PC-3 (cell line): ENCODE measurements at regions not wholly inside any gene's neighbourhood (a gene's known extent, or its start where the extent isn't known, plus 50 kb on each side); places are given as distances from the start of the nearest gene placed in this dataset.
A peak's percentile ranks its signal among the peaks of the same experiment; 100 is the strongest.

Experiments
- ATAC-seq: fragments of 200-7000 bp; cut with Tn5 transposase; 2 replicates; pipeline ENCODE4 v1.9.1; 2020; ENCODE audit warnings: mild to moderate bottlenecking, moderate library complexity
- BruUV-seq: library from RNA; stranded (reverse); fragments of 400-500 nt; replicated peaks from 2 replicates; lab custom pipeline; 2021; lab: Mats Ljungman, UMichigan
- CTCF ChIA-PET: fragments of 300-600 bp; sonication (Branson Sonifier 250); formaldehyde crosslinking; loops from one replicate; lab custom pipeline; 2022; ENCODE audit warnings: antibody characterized with exemption; lab: Charles Lee
- POLR2A ChIA-PET: fragments of 300-600 bp; sonication (Branson Sonifier 250); formaldehyde crosslinking; loops from one replicate; lab custom pipeline; 2022; ENCODE audit warnings: antibody characterized with exemption; ENCODE audit not compliant: unreplicated experiment; lab: Charles Lee
- DNase-seq: peaks from one replicate; pipeline ENCODE4 v3.0.0-alpha.2; 2015
- H2AFZ ChIP-seq: fragments of 300-600 bp; sonication (generic); 2 replicates; pipeline ENCODE4 v1.6.0; 2016; ENCODE audit warnings: antibody characterized with exemption, low read length
- H3F3A ChIP-seq: fragments of 300-600 bp; sonication (generic); one replicate; pipeline ENCODE4 v1.6.0; 2017; ENCODE audit warnings: antibody characterized with exemption, low read length, control low read depth, mild to moderate bottlenecking; ENCODE audit not compliant: unreplicated experiment
- H3K27ac ChIP-seq: fragments of 300-600 bp; sonication (generic); 2 replicates; pipeline ENCODE4 v1.5.1; 2016; ENCODE audit warnings: mild to moderate bottlenecking, low read length
- H3K27me3 ChIP-seq: fragments of 300-600 bp; sonication (generic); 2 replicates; pipeline ENCODE4 v1.6.1; 2016; ENCODE audit warnings: low read length, mixed read lengths
- H3K36me3 ChIP-seq: fragments of 300-600 bp; sonication (generic); 2 replicates; pipeline ENCODE4 v1.6.1; 2016; ENCODE audit warnings: low read depth, mixed run types, low read length, mixed read lengths
- H3K4me1 ChIP-seq: fragments of 300-600 bp; sonication (generic); 2 replicates; pipeline ENCODE4 v1.5.1; 2016; ENCODE audit warnings: low read length; ENCODE audit not compliant: insufficient read depth
- H3K4me2 ChIP-seq: fragments of 300-600 bp; sonication (generic); 2 replicates; pipeline ENCODE4 v1.6.0; 2016; ENCODE audit warnings: low read length
- H3K4me3 ChIP-seq: fragments of 300-600 bp; sonication (generic); 2 replicates; pipeline ENCODE4 v1.5.1; 2016; ENCODE audit warnings: mild to moderate bottlenecking, low read length, mixed read lengths
- H3K79me2 ChIP-seq: fragments of 300-600 bp; sonication (generic); 2 replicates; pipeline ENCODE4 v1.6.1; 2017; ENCODE audit warnings: low read length, mixed read lengths
- H3K9ac ChIP-seq: fragments of 300-600 bp; sonication (generic); 2 replicates; pipeline ENCODE4 v1.6.0; 2016; ENCODE audit warnings: mild to moderate bottlenecking, low read length
- H3K9me2 ChIP-seq: fragments of 300-600 bp; sonication (generic); replicated peaks from 2 replicates; pipeline ENCODE4 v1.6.1; 2016; ENCODE audit warnings: mixed run types, low read length, mixed read lengths
- H3K9me3 ChIP-seq: fragments of 300-600 bp; sonication (generic); 2 replicates; pipeline ENCODE4 v1.6.1; 2016; ENCODE audit warnings: low read length, mixed read lengths
- H4K20me1 ChIP-seq: fragments of 300-600 bp; sonication (generic); 2 replicates; pipeline ENCODE4 v1.6.1; 2016; ENCODE audit warnings: low read length, mixed read lengths
- EZH2 ChIP-seq: fragments of 300-600 bp; sonication (generic); IDR thresholded peaks from one replicate; pipeline ENCODE4 v1.6.1; 2017; ENCODE audit warnings: antibody characterized with exemption, mild to moderate bottlenecking, low read length; ENCODE audit not compliant: unreplicated experiment
- EZH2phosphoT487 ChIP-seq: fragments of 300-600 bp; sonication (generic); IDR thresholded peaks from 2 replicates; pipeline ENCODE4 v1.6.1; 2018; ENCODE audit warnings: mild to moderate bottlenecking, antibody characterized with exemption, low read length, borderline replicate concordance
- intact Hi-C: fragments of 100-400 bp; cut with micrococcal nuclease; formaldehyde crosslinking; loops from 2 replicates; pipeline ENCODE4 v1.9.0; 2023
- TF ChIP-seq, protein P1 (sequence below): fragments of 300-600 bp; sonication (generic); conservative IDR thresholded peaks from 2 replicates; pipeline ENCODE4 v1.5.1; 2017; ENCODE audit warnings: antibody characterized with exemption, low read depth, mild to moderate bottlenecking, low read length

DNA sequence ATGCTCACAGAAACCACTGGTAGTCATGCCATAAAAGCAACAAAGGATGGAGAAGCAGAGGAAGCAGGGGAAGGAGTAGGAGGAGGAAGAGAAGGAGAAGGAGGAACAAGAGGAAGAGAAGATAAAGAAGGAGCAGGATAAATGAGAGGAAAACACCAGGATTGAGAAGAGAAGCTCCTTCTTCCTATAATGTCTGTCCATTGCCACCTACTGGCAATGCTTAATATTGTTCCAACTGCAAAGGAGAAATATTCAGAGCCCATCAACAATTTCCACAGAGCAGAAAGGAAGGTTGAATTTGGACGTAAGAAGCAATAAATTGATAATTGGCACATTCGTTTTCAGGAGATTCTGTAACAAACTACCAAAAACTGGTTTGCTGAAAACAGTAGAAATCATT is 898.4 kb downstream of the SLC16A7 start:
- ChIA-PET CTCF (interaction anchor here (0.6 to 1.2 kb wide), 5 partner anchors 17 to 484 kb away, joined by 4 to 11 read pairs (median 4); no protein-coding TSS in a partner anchor), POLR2A (no interaction called here)
- Histone ChIP-seq H3K4me1 (peaks cover under 1% of the 10 kb centered on the region; the same call in 1 of the 2 replicates), H3K4me2 (no peak overlapping the region), H3K79me2 (no peaks in the 10 kb centered on the region), H3K4me3 (no peak overlapping the region), H3K27me3 (no peaks in the 10 kb centered on the region), H3K9ac (no peak overlapping the region), H3F3A (no peaks in the 10 kb centered on the region), H3K27ac (no peak overlapping the region), H2AFZ (no peak overlapping the region), H3K36me3 (no peaks in the 10 kb centered on the region), H4K20me1 (no peaks in the 10 kb centered on the region), H3K9me2 (no peaks in the 10 kb centered on the region), H3K9me3 (no peaks in the 10 kb centered on the region)
- TF ChIP-seq, protein P1, sequence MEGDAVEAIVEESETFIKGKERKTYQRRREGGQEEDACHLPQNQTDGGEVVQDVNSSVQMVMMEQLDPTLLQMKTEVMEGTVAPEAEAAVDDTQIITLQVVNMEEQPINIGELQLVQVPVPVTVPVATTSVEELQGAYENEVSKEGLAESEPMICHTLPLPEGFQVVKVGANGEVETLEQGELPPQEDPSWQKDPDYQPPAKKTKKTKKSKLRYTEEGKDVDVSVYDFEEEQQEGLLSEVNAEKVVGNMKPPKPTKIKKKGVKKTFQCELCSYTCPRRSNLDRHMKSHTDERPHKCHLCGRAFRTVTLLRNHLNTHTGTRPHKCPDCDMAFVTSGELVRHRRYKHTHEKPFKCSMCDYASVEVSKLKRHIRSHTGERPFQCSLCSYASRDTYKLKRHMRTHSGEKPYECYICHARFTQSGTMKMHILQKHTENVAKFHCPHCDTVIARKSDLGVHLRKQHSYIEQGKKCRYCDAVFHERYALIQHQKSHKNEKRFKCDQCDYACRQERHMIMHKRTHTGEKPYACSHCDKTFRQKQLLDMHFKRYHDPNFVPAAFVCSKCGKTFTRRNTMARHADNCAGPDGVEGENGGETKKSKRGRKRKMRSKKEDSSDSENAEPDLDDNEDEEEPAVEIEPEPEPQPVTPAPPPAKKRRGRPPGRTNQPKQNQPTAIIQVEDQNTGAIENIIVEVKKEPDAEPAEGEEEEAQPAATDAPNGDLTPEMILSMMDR: peak; percentile 87
- no peak for TF ChIP-seq EZH2
- ATAC-seq (peak; percentile 73), DNase-seq (peak; percentile 77)
- no TSS peak for BruUV-seq
- intact Hi-C loops: loop anchor here (1.0 to 10.0 kb wide), 5 partner anchors 237 to 1501 kb away; no protein-coding TSS in a partner anchor

DNA sequence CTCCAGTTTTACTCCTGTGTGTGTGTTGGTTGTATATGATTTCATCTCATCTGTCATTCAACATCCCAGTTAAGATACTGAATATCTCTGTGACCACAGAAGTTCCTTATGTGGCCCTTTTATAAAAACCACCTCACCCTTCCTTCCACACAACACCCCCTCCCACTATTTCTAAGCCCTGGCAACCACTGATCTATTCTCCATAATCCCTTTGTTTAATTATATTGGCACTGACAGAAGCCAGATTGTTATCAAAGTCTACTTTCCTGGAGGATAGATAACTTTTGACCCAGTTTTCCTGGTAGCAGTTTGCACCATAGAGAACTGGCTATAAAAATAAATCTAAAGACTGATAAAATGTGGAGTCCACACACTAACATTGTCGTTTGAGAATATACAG is 902.8 kb downstream of the SLC16A7 start:
- POLR2A ChIA-PET: no interaction called here
- Histone ChIP-seq H2AFZ (no peak overlapping the region), H3K4me1 (no peaks in the 10 kb centered on the region; the same call in 1 of the 2 replicates), H3K4me2 (no peak overlapping the region), H3K9me2 (no peaks in the 10 kb centered on the region), H3K79me2 (no peaks in the 10 kb centered on the region), H3K36me3 (no peaks in the 10 kb centered on the region), H3K27ac (no peak overlapping the region), H3K9me3 (no peaks in the 10 kb centered on the region), H3K9ac (no peak overlapping the region), H3K4me3 (no peak overlapping the region), H3F3A (no peaks in the 10 kb centered on the region), H4K20me1 (no peaks in the 10 kb centered on the region), H3K27me3 (no peaks in the 10 kb centered on the region)
- CTCF ChIA-PET: no interaction called here
- no TSS peak for BruUV-seq
- DNase-seq: no peak
- ATAC-seq: no peak
- no peak for TF ChIP-seq EZH2
- TF ChIP-seq, protein P1: no peak
- TF ChIP-seq EZH2phosphoT487: no peak
- intact Hi-C loops: loop anchor here (10.0 kb wide), 2 partner anchors 1036 to 1496 kb away; no protein-coding TSS in a partner anchor

DNA sequence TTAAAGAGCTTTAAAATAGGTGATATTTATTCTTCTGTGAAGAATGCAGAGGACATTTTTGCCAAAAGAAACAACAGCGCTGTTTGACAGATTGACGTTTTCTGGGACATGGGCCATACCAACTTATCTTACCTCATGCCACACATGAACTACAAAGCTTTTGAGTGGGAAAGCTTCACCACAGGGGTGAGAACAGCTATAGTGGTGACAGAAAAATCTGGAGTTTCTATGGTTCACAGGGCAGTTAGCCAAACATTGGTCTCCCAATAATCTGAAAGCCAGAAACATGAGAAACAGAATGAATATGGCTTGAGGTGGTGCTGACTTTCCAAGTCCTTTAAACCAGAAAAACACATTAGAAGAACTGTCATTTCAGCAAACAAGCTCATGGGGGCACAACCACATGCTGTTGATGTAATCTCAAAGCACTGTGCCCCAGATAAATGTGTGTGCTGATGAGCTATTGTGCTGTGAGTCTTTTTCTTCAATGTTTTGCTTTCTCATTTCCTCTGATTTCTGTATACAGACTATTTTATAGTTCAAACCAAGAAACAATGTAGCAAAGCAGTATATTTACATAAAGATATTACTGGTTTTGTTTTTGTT is 905.4 kb downstream of the SLC16A7 start:
- Histone ChIP-seq H2AFZ (no peak overlapping the region), H3K27ac (no peak overlapping the region), H3K4me2 (no peak overlapping the region), H3K36me3 (no peaks in the 10 kb centered on the region), H4K20me1 (no peaks in the 10 kb centered on the region), H3F3A (no peaks in the 10 kb centered on the region), H3K27me3 (no peaks in the 10 kb centered on the region), H3K4me1 (no peaks in the 10 kb centered on the region), H3K9me3 (no peaks in the 10 kb centered on the region), H3K9me2 (no peaks in the 10 kb centered on the region), H3K4me3 (no peak overlapping the region), H3K9ac (no peak overlapping the region), H3K79me2 (no peaks in the 10 kb centered on the region)
- no TSS peak for BruUV-seq
- DNase-seq: peak; percentile 42
- intact Hi-C loops: loop anchor here (5.0 kb wide), 1 partner anchor 476 kb away; no protein-coding TSS in a partner anchor
- TF ChIP-seq, protein P1: peak; percentile 50
- no peak for TF ChIP-seq EZH2phosphoT487
- POLR2A ChIA-PET: interaction anchor here (0.6 kb wide), 1 partner anchor 427 kb away, joined by 4 read pairs; no protein-coding TSS in a partner anchor
- CTCF ChIA-PET: interaction anchor here (0.7 to 1.4 kb wide), 2 partner anchors 202 to 477 kb away, joined by 3 to 5 read pairs; no protein-coding TSS in a partner anchor
- peak; percentile 48; the same call in 1 of the 2 replicates for ATAC-seq
